H1 (cell line): ENCODE measurements at regions not wholly inside any gene's neighbourhood (a gene's known extent, or its start where the extent isn't known, plus 50 kb on each side); places are given as distances from the start of the nearest gene placed in this dataset.
A peak's percentile ranks its signal among the peaks of the same experiment; 100 is the strongest.

Experiments
- CTCF ChIA-PET: fragments of 300-600 bp; sonication (Branson Sonifier 250); formaldehyde crosslinking; loops from one replicate; lab custom pipeline; 2021; ENCODE audit not compliant: partially characterized antibody; lab: Charles Lee
- POLR2A ChIA-PET: fragments of 300-600 bp; sonication (Branson Sonifier 250); formaldehyde crosslinking; loops from one replicate; lab custom pipeline; 2021; ENCODE audit warnings: inconsistent platforms; ENCODE audit not compliant: partially characterized antibody; lab: Charles Lee
- DNase-seq, 2 experiments: peaks; one replicate each; pipeline versions ENCODE4 v3.0.0 to v3.0.0-alpha.2; 2010 to 2022; ENCODE audit warnings: low spot score in 2 of 2, low read depth in 1 of 2, mixed read lengths in 1 of 2
- FAIRE-seq: peaks from 2 replicates; lab custom pipeline; 2011; peaks lifted over from hg19 to GRCh38; lab: Jason Lieb, UNC
- H2AFZ ChIP-seq: 2 replicates; pipeline ENCODE4 v1.8.1; 2012; ENCODE audit warnings: low read length, inconsistent platforms
- H2AK5ac ChIP-seq: 2 replicates; pipeline ENCODE4 v1.6.1; 2013; ENCODE audit warnings: low read depth, low read length
- H2BK120ac ChIP-seq: replicated peaks from 2 replicates; pipeline ENCODE3; 2013; ENCODE audit warnings: low read depth, low read length, inconsistent platforms
- H2BK12ac ChIP-seq: 2 replicates; pipeline ENCODE4 v1.6.1; 2013; ENCODE audit warnings: low read depth, low read length
- H2BK15ac ChIP-seq: 2 replicates; pipeline ENCODE4 v1.6.1; 2013; ENCODE audit warnings: low read length
- H2BK20ac ChIP-seq: 2 replicates; pipeline ENCODE4 v1.6.1; 2013; ENCODE audit warnings: low read length
- H2BK5ac ChIP-seq: 2 replicates; pipeline ENCODE4 v1.6.1; 2013; ENCODE audit warnings: low read depth, low read length
- H3K14ac ChIP-seq: 2 replicates; pipeline ENCODE4 v1.6.1; 2013; ENCODE audit warnings: inconsistent platforms; ENCODE audit not compliant: insufficient read length
- H3K18ac ChIP-seq: 2 replicates; pipeline ENCODE4 v1.6.1; 2013; ENCODE audit warnings: low read length; ENCODE audit errors: extremely low read depth
- H3K23ac ChIP-seq: 2 replicates; pipeline ENCODE4 v1.6.1; 2013; ENCODE audit warnings: inconsistent platforms; ENCODE audit not compliant: insufficient read length
- H3K23me2 ChIP-seq: 2 replicates; pipeline ENCODE4 v1.6.1; 2013; ENCODE audit warnings: low read depth, low read length
- H3K27ac ChIP-seq: 2 replicates; pipeline ENCODE4 v1.6.1; 2011; ENCODE audit warnings: low read depth, low read length, inconsistent platforms
- H3K27me3 ChIP-seq, 4 experiments: replicated peaks in 1 of 4; 1 replicate in 1 of 4; 2 replicates in 3 of 4; pipeline versions ENCODE4 v1.6.1 to v1.8.1; 2011 to 2013; ENCODE audit warnings: low read length in 3 of 4, mild to moderate bottlenecking in 3 of 4, inconsistent platforms in 2 of 4, mixed read lengths in 2 of 4, moderate library complexity in 1 of 4; ENCODE audit not compliant: control insufficient read depth in 3 of 4, insufficient read depth in 3 of 4; ENCODE audit errors: extremely low read depth in 1 of 4
- H3K36me3 ChIP-seq, 4 experiments: 2 replicates each; pipeline versions ENCODE4 v1.6.1 to v1.8.1; 2011 to 2013; ENCODE audit warnings: mild to moderate bottlenecking in 4 of 4, low read length in 3 of 4, moderate library complexity in 2 of 4, control low read depth in 1 of 4, inconsistent platforms in 1 of 4; ENCODE audit not compliant: insufficient read depth in 4 of 4, control insufficient read depth in 2 of 4
- H3K4ac ChIP-seq: replicated peaks from 2 replicates; pipeline ENCODE3; 2013; ENCODE audit warnings: low read length, low read depth, mixed read lengths, inconsistent platforms; ENCODE audit not compliant: insufficient read length
- H3K4me1 ChIP-seq, 4 experiments: replicated peaks in 1 of 4; 1 replicate in 1 of 4; 2 replicates in 3 of 4; pipeline versions ENCODE4 v1.6.1 to v1.8.1; 2011 to 2013; ENCODE audit warnings: low read length in 3 of 4, inconsistent platforms in 2 of 4, mixed read lengths in 1 of 4; ENCODE audit not compliant: insufficient read depth in 4 of 4, control insufficient read depth in 3 of 4
- H3K4me2 ChIP-seq, 2 experiments: 2 replicates each; pipeline versions ENCODE4 v1.6.1 to v1.8.1; 2011 to 2013; ENCODE audit warnings: low read depth in 2 of 2, low read length in 2 of 2, control low read depth in 1 of 2, inconsistent platforms in 1 of 2, mild to moderate bottlenecking in 1 of 2; ENCODE audit not compliant: insufficient read depth in 1 of 2
- H3K4me3 ChIP-seq, 4 experiments: fragments of 200-600, 300-600 bp in 1 of 4; sonication (generic), shearing (Covaris generic), sonication (Bioruptor Twin) in 1 of 4; 2 replicates each; pipeline versions ENCODE4 v1.5.1 to v1.8.1; 2011 to 2016; ENCODE audit warnings: low read length in 4 of 4, low read depth in 3 of 4, control low read depth in 2 of 4, inconsistent platforms in 2 of 4, mild to moderate bottlenecking in 2 of 4, mixed read lengths in 1 of 4, moderate library complexity in 1 of 4; ENCODE audit not compliant: insufficient read depth in 2 of 4; ENCODE audit errors: extremely low read depth in 1 of 4
- H3K56ac ChIP-seq: replicated peaks from 2 replicates; pipeline ENCODE3; 2013; ENCODE audit warnings: low read depth, mild to moderate bottlenecking, mixed read lengths, low read length, inconsistent platforms; ENCODE audit not compliant: insufficient read length
- H3K79me1 ChIP-seq: 2 replicates; pipeline ENCODE4 v1.6.1; 2013; ENCODE audit warnings: low read depth, low read length, control low read depth
- H3K79me2 ChIP-seq, 2 experiments: 2 replicates each; pipeline versions ENCODE4 v1.6.1 to v1.8.1; 2012 to 2013; ENCODE audit warnings: low read length in 2 of 2, mild to moderate bottlenecking in 2 of 2, inconsistent platforms in 1 of 2; ENCODE audit not compliant: insufficient read depth in 2 of 2, control insufficient read depth in 1 of 2
- H3K9ac ChIP-seq, 4 experiments: replicated peaks in 1 of 4; 1 replicate in 1 of 4; 2 replicates in 3 of 4; pipeline versions ENCODE4 v1.6.1 to v1.8.1; 2011 to 2013; ENCODE audit warnings: low read depth in 3 of 4, low read length in 3 of 4, control low read depth in 2 of 4, mild to moderate bottlenecking in 2 of 4, moderate library complexity in 2 of 4, inconsistent platforms in 1 of 4; ENCODE audit errors: extremely low read depth in 1 of 4
- H3K9me3 ChIP-seq, 2 experiments: 2 replicates each; pipeline versions ENCODE4 v1.6.1 to v1.8.1; 2012 to 2013; ENCODE audit warnings: mild to moderate bottlenecking in 2 of 2, moderate library complexity in 2 of 2, control low read depth in 1 of 2, inconsistent platforms in 1 of 2, low read depth in 1 of 2, low read length in 1 of 2, mixed read lengths in 1 of 2; ENCODE audit not compliant: insufficient read depth in 2 of 2
- H4K20me1 ChIP-seq, 2 experiments: replicated peaks in 1 of 2; 2 replicates each; pipeline versions ENCODE3 to v1.8.1; 2011 to 2013; ENCODE audit warnings: inconsistent platforms in 2 of 2, low read length in 2 of 2, mild to moderate bottlenecking in 1 of 2; ENCODE audit not compliant: insufficient read depth in 2 of 2, control insufficient read depth in 1 of 2
- H4K5ac ChIP-seq: 2 replicates; pipeline ENCODE4 v1.6.1; 2013; ENCODE audit warnings: low read length, low read depth, mixed read lengths, inconsistent platforms; ENCODE audit not compliant: insufficient read length
- H4K8ac ChIP-seq: 2 replicates; pipeline ENCODE4 v1.8.0; 2013; ENCODE audit warnings: mild to moderate bottlenecking, moderate library complexity, low read length, inconsistent platforms; ENCODE audit not compliant: insufficient read depth; ENCODE audit errors: extremely low read depth
- H4K91ac ChIP-seq: replicated peaks from 2 replicates; pipeline ENCODE3; 2013; ENCODE audit warnings: low read length, mixed read lengths, inconsistent platforms; ENCODE audit not compliant: insufficient read length
- WGBS, 2 experiments: shearing (Covaris generic) in 1 of 2; methylation state at CpG; one replicate each; pipeline versions ENCODE4 v1.1.6 to v1.1.7; 2013 to 2015; ENCODE audit warnings: low lambda C conversion rate in 2 of 2, mixed read lengths in 2 of 2, inconsistent platforms in 1 of 2, low coverage in 1 of 2, missing lambda C conversion rate in 1 of 2; ENCODE audit not compliant: insufficient replicate concordance in 2 of 2, insufficient coverage in 1 of 2, insufficient read length in 1 of 2; ENCODE audit errors: extremely low coverage in 1 of 2, missing lambda C conversion rate in 1 of 2; 5-methylcytosine and 5-hydroxymethylcytosine counted together

GRCh38 chr9:120319452-120319851 lies 260.5 kb downstream of the CDK5RAP2 start:
- H3K9ac ChIP-seq = no peak overlapping the region
- no peaks in the 10 kb centered on the region for H3K79me2 ChIP-seq
- H2BK120ac ChIP-seq = no peak overlapping the region
- no peak overlapping the region for H4K91ac ChIP-seq
- no peak overlapping the region for H2AK5ac ChIP-seq
- no peaks in the 10 kb centered on the region for H4K20me1 ChIP-seq
- 86% methylated on average over 3 of the region's 3 CpGs; no CpG with 5 or more reads in 1 of the 2 experiments for WGBS, 2 experiments
- H3K27me3 ChIP-seq = no peaks in the 10 kb centered on the region
- ChIA-PET CTCF (no interaction called here), POLR2A (interaction anchor here (0.6 kb wide), 1 partner anchor 120 kb away, joined by 3 read pairs; no protein-coding TSS in a partner anchor)
- no peak overlapping the region for H3K14ac ChIP-seq
- no peak overlapping the region for H2AFZ ChIP-seq
- no peak overlapping the region for H4K8ac ChIP-seq
- DNase-seq = peak in 1 of 2 experiments; percentile 7
- H3K4ac ChIP-seq = no peak overlapping the region
- no peak overlapping the region for H2BK20ac ChIP-seq
- H3K79me1 ChIP-seq = no peaks in the 10 kb centered on the region
- no peak overlapping the region for H3K23ac ChIP-seq
- H4K5ac ChIP-seq = no peak overlapping the region
- no peaks in the 10 kb centered on the region for H3K36me3 ChIP-seq
- H3K4me1 ChIP-seq = no peaks in the 10 kb centered on the region
- H3K27ac ChIP-seq = no peak overlapping the region
- 0 out of 4 replicates have a peak, but pooled peaks cover 0 to 3% of the 10 kb centered on the region in 2 experiments for H3K9me3 ChIP-seq
- H3K4me3 ChIP-seq = no peak overlapping the region
- H2BK5ac ChIP-seq = no peak overlapping the region
- no peak overlapping the region for H3K4me2 ChIP-seq
- H3K56ac ChIP-seq = no peak overlapping the region
- no peak overlapping the region for H2BK15ac ChIP-seq
- no peak for FAIRE-seq
- no peak overlapping the region for H2BK12ac ChIP-seq
- H3K23me2 ChIP-seq = no peaks in the 10 kb centered on the region; the same call in 1 of the 2 replicates
- no peak overlapping the region for H3K18ac ChIP-seq
